HG03342 (cell line): ENCODE measurements at regions not wholly inside any gene's neighbourhood (a gene's known extent, or its start where the extent isn't known, plus 50 kb on each side); places are given as distances from the start of the nearest gene placed in this dataset.

ENCODE experiments used
- ATAC-seq: cut with Tn5 transposase; IDR thresholded peaks from one replicate; pipeline ENCODE4 v1.9.1; 2021; ENCODE audit warnings: mild to moderate bottlenecking, moderate library complexity; ENCODE audit not compliant: unreplicated experiment

- ATAC-seq: no peak
Observed at GRCh38 chr4:104766676-104767075, 272.0 kb upstream of the CXXC4 start.

DNA sequence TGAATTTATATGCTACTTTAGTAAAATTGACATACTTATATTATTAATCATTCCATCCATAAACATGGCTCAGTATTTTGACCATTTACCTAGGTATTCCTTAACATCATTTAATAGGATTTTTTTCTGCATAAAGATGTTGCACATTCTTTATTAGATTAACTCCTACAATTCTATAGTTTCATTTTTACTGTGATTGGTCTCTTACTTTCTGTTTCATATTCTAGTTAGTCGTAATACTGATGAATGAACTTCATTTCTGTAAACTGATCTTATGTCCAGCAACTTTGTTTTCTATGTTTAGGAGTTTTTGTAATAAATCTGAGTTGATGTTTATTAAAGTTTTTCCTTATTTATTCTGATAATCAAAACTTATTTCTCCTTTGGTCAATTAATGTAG is 278.2 kb upstream of the CXXC4 start:
- ATAC-seq: peak; percentile 91

DNA sequence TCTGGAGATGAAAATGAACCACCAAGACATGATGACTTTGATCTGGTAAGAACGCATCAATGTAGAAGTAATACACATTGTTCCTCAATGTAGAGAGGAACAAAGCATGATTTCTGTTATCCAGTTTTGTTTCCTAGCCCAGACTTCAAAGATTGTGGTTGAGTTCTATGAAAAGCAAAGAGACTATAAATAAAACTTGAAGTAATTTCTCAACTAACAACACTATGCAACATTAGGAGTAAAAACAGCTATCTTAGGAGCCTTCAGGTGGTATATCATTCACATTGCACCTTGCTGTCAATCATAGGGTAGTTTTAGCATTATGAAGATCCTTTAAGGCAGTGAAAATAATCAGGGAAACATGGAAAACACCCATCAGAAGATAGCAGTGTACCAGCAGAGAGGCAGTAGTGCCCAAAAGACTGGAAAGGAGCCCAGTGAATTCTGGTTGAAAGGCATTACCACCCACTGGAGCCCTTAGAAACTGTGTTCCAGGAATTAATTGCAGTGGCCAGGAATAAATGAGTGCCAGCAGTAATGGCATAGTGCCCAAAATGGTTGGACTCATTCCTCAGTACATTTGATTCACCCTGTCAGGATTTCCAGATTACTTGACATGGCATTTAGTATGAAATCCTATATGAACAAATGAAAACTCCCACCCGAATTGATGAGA is 300.7 kb upstream of the CXXC4 start:
- ATAC-seq: no peak

DNA sequence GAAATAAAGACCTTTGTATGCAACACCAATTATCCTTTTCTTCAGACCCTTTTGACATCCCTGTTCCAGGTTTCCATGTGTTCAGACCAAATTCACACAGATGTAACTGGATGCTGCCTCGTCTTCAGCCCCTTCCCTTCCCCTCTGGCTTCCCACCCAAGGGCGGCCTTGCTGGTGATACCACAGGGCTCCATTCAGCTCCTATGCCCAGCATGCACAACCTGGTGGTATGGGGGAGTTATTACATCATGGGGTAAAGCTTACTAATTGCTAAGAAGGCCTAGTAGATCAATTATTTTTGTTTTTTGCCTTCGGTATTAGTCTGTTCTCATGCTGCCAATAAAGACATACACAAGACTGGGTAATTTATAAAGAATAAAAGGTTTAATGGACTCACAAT is 317.0 kb upstream of the CXXC4 start:
- no peak for ATAC-seq

GRCh38 chr4:104815665-104816064 is 321.0 kb upstream of the CXXC4 start:
- ATAC-seq: peak; percentile 65

DNA sequence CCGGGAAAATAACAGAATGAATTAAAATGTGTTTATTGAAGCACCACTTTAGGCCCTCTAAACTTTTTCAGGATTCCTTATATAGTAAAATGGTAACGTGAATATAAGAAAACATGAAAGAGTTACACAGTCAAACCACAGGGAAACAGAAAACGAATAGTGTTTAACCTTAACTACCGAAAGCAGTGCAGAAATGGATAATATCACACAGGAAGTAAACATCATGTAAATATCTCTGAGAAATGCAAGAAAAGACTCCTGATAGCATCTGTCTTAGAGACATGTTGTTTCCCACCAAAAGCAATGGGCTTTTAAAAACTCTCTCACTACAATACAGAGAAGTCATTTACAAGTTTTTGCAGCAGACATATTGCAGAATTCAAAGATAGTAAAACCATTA is 323.9 kb upstream of the CXXC4 start:
- ATAC-seq: no peak

- ATAC-seq: no peak
Observed at GRCh38 chr4:104826171-104826570, 320.5 kb upstream of the TET2 start.

GRCh38 chr4:104829761-104830160 is 316.9 kb upstream of the TET2 start:
- no peak for ATAC-seq

- ATAC-seq: no peak
Observed at GRCh38 chr4:104848597-104849225, 298.0 kb upstream of the TET2 start.

GRCh38 chr4:104859601-104860237 is 287.0 kb upstream of the TET2 start:
- ATAC-seq: no peak

- peak; percentile 89 for ATAC-seq
Observed at GRCh38 chr4:104860238-104861123, 286.2 kb upstream of the TET2 start.

DNA sequence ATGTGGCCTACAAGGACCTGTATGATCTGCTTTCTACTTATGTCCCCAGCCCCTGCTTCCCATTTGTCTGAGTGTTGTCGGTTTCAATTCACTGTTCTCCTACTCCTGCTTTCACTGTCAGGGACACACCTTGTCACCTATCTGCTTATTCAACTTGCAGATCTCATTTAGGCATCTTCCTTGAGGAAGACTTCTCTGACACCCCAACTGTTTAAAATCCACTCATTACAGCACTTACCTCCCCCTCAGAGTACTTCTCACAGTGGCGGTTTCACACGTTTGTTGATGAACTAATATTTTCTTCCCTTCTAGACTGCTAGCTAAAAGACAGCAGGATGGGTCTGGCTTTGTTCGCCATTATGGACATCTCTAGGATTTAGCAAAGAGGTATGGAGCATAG is 279.9 kb upstream of the TET2 start:
- no peak for ATAC-seq

GRCh38 chr4:104868533-104868932 is 278.1 kb upstream of the TET2 start:
- ATAC-seq: peak; percentile 25

DNA sequence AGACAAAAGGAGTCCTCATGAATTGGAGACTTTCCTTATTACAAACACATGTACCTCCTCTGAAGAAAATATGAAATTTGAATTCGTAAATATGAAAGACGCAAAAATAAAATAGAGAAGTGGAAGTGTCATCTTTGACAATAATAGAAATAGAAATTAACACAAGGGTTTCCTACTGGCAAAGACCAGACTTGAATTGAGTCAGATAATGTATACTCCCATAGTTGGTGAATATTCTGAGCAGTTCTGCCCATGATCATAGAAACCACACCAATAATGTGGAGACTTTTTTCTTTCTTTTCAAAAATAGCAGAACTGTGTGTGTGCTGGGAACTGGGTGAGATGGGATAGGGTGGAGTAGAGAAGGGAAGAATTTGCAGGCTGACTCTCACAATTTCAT is 277.7 kb upstream of the TET2 start:
- peak; percentile 93 for ATAC-seq

DNA sequence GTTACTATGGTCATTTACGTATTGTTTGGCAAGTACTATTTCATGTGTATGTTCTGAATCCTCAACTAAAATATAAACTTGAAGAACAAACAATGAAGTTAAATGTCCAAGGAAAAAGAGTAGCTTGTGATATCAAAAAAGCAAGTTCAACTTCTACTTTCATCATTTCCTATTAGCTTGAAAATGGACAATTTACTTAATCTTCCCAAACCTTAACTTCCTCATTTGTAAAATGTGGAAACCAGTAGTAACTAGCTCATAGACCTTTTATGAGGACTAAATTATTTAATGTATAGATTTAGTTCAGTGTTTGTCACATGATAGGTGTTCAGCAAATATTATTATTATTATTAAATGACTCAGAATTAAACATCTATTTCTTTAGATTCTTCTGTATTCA is 276.8 kb upstream of the TET2 start:
- no peak for ATAC-seq

DNA sequence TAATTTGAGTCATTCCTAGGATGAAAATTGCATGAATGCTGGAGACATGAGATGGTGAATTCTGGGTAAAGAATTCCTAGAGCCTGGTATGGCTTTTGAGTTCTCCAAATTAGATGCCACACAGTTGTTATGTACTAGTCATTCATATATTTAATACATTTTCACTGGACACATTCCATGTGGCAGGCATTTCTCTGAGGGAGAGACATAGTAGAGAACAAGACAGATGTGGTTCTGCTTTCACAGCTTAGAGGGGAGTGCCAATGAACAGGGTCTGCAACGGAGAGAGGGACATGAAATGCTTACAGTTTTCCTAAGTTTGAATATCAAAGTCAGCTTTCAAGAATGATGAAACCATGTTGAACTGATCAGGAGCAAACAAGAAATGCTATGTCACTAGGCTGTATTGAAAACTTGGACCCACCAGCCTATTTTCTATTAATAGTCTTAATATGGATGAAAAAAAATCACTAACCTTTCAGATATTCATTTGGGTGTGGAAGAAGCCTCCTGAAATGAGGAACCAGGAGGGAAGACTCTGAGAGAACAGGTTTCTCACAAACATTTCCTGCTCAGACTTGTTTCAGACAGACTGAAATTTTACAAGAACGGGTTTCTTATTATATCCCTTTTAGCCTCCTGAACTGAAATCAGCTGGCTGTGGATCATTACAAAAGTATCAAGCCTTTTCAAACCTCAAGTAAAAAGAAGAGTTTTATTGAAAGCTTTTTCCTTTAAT is 276.0 kb upstream of the TET2 start:
- no peak for ATAC-seq

GRCh38 chr4:104878936-104879335 is 267.7 kb upstream of the TET2 start:
- no peak for ATAC-seq

DNA sequence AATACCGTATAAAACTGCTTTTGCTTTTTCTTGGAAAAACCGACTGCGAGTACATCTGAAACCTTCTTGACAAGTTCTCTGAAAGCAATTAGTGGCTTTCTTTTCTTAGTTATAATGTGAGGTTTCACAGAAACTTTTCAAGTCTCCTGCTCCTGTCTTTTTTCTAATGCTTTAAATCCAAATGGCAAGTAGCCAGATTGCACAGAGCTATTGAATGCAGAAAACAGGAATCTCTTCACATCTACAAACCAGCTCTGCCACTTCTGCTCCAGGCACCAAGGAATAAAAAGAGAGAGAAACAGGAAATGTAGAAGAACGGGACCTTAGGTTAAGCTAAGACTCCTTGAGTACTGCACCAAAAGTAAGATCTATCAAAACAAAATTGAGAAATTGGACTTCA is 267.3 kb upstream of the TET2 start:
- ATAC-seq: no peak

DNA sequence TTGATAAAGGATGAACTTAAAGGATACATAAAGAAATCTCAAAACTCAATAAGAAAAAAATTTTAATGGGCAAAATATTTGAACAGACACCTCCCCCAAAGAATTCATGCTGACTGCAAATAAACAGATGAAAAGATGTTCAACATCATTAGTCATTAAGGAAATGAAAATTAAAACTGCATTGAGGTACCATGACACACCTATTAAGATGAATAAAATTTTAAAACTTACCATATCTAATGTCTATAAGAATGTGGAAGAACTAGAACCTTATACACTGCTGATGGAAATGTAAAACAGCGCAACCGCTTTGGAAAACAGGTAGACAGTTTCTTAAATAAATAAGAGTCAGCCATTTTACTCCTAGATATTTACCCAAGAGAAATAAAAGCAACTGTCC is 266.8 kb upstream of the TET2 start:
- ATAC-seq: no peak

DNA sequence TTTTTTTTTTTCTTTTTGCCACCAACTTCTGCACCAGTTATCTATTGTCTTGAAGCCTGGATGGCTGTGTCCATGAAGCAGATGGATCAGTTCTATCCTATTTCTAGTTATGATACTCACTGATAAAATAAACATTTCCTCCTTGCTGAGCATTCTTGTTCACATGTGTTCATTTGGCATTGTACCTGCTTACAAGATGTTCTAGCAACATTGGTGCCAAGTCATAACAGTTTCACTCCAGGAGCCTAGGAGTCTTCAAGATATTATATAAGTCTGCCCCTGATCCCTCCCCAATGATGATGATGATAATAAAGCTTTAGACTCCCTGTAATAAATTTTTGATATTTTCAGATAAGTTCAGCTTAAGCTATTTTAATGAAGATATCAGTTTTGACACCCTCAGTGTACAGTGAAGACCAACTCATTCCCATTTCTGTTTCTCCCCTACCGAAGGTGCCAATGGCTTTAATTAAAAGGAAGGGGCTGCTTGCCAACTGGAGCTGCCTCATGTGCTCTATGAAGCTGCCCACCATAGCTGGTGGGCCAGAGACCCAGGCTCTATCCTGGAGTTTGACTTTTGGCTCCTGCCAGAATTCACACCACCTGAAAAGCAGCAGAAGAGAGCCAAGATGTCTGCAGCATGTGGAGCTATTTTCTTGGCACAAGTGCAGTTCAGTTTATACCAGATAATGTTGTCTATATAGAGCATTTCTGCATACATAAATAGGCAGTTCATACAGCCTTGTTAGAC is 265.4 kb upstream of the TET2 start:
- no peak for ATAC-seq
